DMS114 treated with DMSO at 0.1 percent for 48 hours (cell line): ENCODE measurements at regions not wholly inside any gene's neighbourhood (a gene's known extent, or its start where the extent isn't known, plus 50 kb on each side); places are given as distances from the start of the nearest gene placed in this dataset.

Experiments used
- DNase-seq: peaks from one replicate; lab custom pipeline; 2025; ENCODE audit not compliant: unreplicated experiment; lab: John Stamatoyannopoulos, UW

DNA sequence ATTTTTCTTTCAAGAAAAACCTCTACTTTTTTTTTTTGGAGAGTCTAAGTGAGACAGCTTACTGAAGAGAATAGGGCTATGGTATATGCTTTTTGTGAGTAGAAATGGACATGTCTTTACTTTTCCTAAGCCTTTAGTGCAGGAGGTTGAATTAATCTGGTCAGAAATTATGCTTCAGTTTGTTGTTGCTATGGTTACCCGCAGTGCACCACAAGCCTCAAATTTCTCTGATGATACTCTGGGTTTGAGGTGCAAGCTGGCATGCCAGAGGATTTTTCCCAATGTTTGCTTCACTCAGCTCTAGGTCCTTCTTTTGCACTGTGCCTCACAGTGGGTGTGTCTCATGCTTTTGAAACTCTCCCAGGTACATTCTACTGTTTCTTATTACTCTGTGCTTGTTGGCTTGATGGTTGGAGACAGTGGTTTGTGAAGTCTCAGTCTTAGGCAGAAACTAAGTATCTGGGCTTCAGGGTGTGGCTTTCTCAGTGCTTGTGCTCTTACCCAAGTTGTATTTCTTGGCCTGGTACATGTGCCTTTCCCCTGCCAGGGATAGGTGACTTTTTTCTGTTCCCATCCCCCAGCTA is 278.3 kb downstream of the RBM43 start:
- DNase-seq = no peak

DNA sequence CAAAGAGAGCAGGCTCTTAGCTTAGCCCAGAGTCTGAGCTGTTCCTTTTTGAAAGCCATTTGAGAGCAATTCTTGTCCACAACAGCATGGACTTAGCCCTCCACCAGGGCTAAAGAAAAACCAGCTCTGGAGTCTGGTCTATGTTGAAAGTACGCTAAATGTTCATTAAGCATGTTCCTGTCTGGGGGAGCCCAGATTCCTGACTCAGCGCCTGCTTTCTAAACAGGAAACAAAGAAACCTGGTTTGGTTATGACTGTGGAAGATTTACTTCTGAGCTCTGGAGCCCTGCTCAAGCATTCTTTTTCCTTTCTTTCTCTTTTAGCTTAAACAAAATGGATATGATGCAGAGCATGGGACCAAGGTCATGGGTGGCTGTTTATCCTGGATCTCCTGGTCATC is 279.8 kb downstream of the RBM43 start:
- DNase-seq = no peak

DNA sequence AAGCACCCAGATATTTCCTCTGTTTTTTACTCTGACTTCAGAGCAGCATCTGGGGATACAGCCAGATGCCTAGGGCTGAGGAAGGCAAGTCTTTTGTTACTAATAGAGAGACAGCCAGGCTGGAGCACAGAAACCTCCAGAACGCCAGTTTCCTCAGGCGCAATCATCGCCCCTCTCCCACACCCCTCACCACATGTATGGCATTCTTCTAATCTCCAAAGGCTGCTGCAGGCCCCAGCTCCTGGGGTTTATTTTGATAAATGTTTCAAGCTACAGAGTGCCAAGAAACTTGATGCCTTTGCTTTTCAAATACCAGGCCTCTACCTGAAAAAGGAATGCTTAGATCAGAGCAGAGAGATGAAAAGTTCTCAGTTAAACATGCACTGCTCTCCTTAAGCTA is 283.6 kb downstream of the RBM43 start:
- DNase-seq = no peak

DNA sequence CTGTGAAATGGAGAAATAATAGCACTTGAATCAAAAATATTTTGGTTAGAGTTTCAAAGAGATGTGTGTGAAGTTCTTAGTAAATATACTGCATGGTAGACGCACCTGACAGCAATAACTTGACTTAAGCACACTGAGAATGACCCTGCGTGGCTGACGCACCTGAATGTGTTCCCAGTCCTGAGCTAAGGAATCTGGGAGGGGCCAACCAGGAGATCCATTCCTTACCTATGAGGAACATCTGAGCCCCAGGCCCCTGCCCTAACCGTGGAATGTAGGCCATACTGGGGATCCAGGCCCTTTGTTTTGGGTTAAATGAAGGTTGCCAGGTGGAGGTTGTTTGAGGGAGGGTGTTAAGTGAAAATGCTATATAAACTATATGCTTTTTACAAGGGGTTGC is 284.4 kb downstream of the RBM43 start:
- no peak for DNase-seq

DNA sequence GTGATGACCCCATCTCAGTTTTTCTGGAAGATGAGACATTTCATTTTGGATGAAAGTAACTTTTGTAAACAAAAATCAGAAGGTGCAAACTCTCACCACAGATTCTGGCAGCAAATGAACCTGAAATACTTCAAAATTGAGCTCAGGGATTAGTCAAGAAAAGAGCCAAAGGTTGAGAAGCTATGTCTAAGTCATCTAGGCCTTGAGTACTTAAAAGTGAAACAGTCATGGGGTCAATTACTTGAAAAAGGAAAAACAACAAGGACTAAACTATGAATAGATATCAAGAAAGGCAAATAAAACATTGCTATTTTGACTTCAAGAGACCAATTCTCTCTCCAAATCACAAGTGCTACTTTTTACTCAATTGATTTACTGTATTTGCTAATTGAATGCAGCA is 285.1 kb downstream of the RBM43 start:
- no peak for DNase-seq

DNA sequence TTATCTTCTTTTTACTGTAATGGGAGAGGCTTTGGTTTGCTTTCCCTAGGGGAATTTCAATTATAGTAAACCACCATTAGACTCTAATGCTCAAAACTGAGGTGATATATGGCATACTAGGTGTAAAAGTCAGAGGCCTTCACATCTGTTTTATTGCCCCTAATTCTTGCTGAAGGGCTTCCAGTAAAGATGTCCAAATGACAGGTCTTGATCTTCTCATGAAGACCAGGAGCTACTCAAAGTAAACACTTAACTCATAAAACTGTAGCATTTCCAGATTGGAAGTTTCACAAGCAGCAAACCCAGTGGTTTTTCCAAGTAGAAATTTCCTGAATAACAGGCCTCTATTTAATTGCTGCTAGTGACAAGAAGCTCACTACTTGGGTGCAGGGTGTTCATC is 286.8 kb downstream of the RBM43 start:
- DNase-seq = no peak

DNA sequence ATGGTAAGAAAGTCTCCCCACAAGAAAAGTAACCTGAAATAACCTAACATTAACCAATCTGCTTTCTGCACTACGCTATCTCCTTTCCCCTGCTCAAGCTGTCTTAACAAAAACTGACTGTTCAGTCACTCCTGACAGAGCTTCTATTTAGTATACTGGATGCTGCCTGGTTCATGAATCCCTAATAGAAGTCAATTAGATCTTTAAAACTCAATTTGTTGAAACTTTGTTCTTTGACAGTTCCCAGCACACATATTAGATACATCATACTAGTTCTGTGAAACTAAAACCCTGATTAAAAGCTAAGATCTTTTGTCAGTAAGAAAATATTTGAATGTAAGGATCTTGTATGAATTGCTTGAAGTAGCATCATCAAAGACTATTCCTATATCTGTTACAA is 287.4 kb downstream of the RBM43 start:
- no peak for DNase-seq

DNA sequence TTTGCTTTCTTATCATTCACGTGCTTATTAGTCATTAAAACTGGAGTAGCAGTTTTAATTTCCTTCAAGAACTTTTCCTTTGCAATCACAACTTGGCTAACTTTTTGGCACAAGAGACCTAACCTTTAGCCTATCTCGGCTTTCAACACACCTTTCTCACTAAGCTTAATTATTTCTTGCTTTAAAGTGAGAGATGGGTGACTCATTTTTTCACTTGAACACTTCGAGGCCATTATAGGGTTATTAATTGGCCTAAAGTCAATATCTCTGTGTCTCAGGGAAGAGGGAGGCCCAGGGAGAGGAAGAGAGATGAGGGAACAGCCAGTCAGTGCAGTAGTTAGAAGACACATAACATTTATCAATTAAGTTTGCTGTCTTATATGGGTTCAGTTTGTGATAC is 289.8 kb downstream of the RBM43 start:
- no peak for DNase-seq

DNA sequence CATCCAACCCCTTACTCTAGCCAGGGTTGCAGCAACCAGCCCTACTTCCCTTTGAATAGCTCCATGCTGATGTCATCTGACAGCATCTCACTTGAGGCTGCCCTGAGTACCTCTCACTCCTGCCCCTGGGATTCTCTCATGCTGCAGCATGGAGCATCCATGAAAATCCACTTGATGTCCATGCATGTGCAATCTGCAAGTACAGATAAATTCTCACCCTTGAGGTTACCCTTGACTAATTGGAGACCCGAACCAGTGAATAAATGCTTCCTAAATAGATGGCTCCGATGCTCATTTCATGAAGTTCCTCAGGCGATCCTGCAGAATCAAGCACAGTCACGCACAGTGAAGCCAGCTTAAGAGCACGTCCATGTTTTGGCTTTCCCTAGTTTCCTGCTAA is 298.3 kb downstream of the RBM43 start:
- no peak for DNase-seq

DNA sequence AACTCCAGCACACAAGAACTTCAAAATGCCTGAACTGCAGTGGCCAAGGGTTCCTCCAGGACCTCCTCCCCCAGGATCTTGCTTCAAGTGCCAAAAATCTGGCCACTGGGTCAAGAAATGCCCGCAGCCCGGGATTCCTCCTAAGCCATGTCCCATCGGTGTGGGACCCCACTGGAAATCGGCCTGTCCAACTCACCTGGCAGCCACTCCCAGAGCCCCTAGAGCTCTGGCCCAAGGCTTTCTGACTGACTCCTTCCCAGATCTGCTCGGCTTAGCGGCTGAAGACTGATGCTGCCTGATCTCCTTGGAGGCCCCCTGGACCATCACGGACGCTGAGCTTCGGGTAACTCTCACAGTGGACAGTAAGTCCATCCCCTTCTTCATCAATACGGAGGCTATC is 306.4 kb downstream of the RBM43 start:
- no peak for DNase-seq

DNA sequence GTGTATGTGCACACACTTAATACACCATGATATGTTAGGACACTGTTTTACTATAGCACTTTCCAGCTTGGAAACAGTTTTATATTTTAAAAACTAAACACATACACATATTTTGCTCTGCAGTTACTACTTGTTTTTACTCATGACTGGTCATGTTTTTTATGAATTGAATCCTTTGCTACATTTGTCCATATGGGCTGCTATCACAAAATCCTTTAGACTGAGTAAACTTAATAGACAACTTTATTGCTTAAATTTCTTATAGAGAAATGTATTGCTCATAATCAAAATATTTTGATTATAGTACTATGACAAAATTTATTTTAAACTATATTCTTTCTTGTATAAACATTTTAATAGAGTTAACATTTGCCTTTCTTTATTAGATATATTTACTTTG is 314.8 kb downstream of the RBM43 start:
- no peak for DNase-seq

DNA sequence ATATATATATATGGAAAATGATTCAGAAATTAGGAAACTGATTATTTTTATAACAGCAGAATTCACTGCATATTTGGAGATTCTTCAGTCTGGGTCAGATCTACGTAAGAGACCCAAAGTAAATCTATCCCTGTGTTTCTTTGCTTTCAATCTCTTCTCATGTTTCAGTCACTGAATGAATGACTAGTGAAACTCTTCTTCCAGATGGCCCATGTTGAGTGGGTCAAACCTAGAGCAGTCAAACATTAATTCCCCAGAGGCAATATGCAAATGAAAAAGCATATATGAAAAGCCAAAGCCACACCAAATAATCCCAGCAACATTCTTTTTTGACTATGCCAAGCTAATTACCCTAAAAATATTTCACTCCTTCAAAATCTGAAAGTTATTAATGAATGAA is 317.3 kb downstream of the RBM43 start:
- no peak for DNase-seq

DNA sequence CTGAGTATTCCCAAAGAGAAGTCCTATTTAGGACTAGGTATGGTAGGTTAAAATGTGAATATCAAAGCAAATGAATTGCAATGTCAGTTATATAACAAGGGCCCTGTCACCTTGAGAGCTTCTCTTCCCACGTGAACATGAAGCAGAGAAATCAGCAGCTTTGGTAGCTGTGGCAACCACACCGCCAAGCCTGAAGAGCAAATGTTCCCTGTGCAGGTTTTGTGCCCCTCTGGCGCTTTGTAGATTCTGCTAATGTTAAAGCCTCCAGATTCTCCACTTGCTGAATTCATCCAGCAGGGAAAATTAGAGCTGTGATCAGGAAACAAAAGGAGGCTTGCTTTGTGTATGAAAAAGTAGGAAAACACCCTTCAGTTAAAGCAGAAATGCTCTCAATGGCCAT is 322.6 kb downstream of the RBM43 start:
- DNase-seq = no peak

DNA sequence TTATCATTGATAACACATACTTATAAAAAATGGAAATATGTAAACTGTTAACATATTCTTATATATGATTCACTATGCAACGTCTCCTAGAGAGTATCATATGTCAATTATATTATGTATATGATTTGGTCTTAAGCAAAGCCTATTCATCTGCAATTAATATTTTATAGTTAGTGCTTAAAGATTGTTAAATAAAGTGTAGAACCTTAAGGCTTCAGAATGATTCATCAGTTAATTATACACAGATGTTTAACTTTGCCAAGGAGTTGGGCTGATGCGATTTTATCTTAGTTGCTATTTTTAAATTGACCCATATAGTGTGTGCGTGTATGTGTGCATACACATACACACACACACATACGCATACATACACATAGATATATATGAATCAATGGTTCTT is 323.1 kb downstream of the RBM43 start:
- no peak for DNase-seq

DNA sequence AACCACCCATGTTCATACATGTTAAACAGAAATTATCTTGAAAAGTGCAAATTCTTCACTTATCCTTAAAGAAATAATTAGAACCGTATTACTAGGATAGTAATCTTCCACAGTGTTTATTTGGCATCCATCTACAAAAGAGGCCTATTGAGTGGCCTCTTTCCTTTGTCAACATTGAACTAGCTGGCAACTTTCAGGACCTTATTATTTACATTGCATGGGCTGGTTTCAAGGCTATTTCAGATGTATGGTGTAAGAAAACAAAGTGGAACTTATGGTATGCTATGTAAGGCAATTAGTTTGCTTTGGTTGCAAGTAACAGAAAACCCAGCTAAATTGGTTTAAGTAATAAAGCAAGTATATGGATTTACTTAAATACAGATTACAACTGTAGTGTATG is 324.6 kb downstream of the RBM43 start:
- no peak for DNase-seq

DNA sequence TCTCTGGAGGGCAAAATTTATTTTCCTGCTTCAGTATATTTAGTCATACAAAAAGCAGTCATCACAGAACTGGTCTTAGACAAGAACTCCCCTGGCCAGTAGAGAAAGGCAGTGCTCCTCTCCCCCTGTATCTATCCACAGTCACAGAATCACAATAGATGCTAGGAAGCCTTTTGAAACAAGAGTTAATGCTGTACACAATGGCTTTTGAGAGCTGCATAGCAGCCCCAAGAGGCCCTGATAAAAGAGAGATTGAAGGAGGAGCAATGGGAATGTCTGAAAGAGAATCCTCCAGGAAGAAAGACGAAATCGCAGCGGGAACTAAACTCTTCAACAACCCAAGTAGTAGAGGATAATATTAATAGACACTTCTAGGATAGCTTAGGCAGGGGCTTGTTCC is 330.2 kb downstream of the RBM43 start:
- no peak for DNase-seq

DNA sequence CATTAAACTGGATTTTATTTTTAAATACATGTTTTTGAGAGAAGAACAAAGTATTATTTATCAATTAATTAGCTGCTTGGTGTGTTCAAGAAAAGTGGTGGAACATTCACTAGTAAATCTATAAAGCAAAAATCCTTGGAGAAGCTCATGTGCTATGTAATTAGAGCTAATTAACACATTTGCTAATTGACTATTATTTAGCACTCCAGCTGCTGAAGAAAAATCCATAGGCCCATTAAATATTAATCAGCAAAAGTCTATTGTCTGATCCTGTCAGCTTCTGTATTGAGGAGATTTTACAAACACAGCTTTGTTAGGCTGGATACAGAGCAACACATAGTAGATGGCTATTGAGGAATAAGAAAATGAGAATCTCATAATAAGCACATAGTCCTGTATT is 336.1 kb downstream of the RBM43 start:
- DNase-seq = no peak

DNA sequence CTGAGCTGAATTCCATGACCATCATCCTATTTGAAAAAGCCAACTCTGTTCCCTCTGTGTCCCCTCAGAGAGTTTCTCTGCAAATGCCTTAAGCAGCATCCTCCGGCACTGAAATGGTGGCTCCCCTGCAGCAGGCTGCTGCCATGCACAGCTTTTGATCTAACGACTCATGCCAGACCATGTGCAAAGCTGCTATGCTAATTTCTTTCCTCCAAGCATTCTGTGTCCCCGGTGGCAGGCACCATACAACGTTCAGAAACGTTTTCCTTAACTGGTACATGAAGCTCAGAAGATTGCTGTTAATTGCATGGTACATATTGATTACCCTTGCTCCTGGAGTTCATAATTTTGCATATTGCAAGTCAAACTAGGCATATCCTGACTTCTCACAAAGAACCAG is 336.8 kb downstream of the RBM43 start:
- DNase-seq = no peak

DNA sequence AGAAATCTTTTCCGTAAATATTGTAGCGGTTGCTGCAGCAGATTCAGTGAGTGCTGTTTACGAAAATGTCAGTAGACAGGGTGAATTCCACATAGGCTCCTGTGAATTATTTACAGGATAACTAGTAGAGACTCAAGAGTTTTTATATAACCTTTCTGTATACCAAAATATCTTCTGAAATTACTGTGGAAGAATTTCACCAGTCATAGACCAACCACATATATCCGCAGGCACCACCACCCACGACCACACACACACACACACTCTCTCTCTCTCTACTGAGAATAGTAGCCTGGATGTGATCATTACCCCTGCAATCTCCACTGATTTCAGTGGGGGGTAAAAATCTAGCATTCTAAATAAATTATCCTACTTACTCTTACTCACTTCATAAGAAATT is 341.8 kb downstream of the RBM43 start:
- no peak for DNase-seq

DNA sequence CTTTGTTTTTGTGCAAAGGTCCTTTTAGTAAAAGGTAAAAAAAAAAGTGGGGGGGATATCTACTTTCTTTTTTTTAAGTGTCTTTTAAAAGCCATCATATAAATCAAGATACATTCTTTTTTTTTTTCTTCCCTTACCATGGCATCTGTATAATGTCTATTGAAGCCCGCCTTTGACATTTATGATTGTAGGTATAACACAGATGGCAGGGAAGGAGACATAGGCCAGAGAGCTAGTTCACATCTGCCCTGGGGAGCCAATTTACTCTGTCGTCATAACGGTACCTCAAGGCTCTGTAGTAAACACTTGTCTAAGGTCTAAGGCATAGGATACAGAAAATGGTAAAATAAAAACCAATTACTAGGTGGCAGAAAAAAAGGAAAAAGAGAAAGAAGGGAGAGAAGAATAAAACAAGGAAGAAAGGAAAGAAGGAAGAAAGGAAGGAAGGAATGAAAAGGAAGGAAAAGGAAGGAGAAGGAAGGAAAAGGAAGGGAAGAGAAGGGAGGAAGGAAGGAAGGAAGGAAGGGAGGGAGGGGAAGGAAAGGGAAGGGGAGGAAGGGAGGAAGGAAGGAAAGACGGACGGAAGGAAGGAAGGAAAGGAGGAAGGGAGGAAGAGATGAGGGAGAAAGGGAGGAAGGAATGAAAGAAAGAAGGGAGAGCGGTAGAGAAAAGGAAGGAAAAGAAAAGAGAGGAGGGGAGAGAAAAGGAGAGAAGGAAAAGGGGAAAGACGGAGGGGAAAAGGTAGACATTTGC is 343.5 kb downstream of the RBM43 start:
- no peak for DNase-seq

DNA sequence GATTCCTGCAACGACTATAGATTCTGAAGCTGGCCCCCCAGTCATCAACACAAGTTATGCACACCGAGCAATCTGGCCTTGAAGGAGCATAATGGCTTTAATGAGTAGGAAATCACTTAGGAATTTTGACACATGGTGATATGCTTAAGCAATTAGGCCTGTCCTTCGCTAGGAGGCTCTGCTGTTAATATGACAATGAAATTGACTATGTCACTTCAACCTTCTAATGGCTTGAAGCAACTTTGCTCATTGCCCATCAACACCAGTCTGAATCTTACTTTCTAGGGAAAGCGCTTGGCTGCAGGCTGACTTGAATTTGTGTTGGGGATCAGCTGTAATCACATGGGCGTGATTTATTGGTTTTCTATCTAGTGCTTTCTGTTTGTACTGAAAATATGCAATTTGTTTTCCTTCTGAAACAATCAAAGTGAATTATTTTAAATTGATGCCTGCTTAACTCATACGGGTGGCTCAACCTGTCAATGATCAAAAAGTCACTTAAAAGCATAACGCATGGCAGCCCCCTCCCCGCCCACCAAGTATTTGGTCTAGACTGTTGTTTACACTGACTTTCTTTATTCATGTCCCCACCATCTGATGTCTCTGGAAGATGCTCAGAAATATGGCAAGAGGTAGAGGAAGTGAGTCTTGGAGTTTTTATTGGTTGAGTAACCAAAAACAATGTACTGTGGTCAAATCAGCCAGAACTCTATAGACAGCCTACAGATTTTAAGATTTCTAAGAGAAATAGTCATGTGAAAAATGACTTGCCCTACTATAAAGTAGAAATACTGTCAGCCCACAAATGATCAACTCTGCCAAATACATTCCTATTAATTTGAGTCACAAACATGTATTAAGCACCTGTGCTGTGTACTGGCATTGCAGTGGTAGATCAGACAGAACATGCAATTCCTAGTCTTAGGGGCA is 344.9 kb downstream of the RBM43 start:
- DNase-seq = no peak

DNA sequence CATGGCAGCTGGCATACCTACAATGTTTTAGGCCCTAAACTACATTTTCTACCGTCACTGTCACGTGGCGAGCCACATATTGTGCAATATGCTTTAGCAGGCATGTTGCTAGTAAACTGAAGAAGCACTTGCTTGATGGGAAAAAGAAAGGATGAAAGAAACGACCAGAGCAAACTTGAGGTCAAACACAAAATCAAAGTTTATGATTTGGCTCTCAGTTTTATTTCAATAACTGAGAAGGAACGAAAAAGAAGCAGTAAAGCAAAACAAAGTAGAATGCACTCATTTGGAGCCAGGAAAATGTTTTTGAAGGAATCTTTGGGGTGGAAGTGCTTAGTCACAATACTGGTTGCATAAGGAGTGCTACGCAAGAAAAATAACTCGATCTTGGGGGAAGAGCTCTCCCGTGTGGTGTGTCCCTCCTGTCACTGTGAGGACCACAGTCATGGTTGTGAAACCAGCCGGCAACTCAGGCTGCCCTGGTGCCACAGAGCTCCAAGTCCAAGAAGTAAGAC is 349.8 kb downstream of the RBM43 start:
- no peak for DNase-seq
